NT2/D1 (cell line): ENCODE measurements at regions not wholly inside any gene's neighbourhood (a gene's known extent, or its start where the extent isn't known, plus 50 kb on each side); places are given as distances from the start of the nearest gene placed in this dataset.

Experiments
- DNase-seq: peaks from one replicate; pipeline ENCODE4 v3.0.0-alpha.2; 2011; ENCODE audit warnings: low read depth, low spot score
- H3K27me3 ChIP-seq: 2 replicates; pipeline ENCODE4 v1.6.0; 2011; ENCODE audit warnings: mild to moderate bottlenecking; ENCODE audit not compliant: insufficient read length, insufficient read depth
- H3K36me3 ChIP-seq: 2 replicates; pipeline ENCODE4 v1.6.1; 2011; ENCODE audit warnings: mild to moderate bottlenecking, low read length, mixed read lengths; ENCODE audit not compliant: insufficient read depth, insufficient read length
- H3K4me1 ChIP-seq: 2 replicates; pipeline ENCODE4 v1.5.1; 2011; ENCODE audit not compliant: insufficient read depth, insufficient read length
- H3K4me3 ChIP-seq: 2 replicates; pipeline ENCODE4 v1.5.1; 2011; ENCODE audit warnings: low read depth; ENCODE audit not compliant: insufficient read length
- H3K9ac ChIP-seq: 2 replicates; pipeline ENCODE4 v1.6.0; 2011; ENCODE audit warnings: low read depth; ENCODE audit not compliant: insufficient read length
- H3K9me3 ChIP-seq: 2 replicates; pipeline ENCODE4 v1.5.1; 2011; ENCODE audit warnings: mild to moderate bottlenecking, low read length; ENCODE audit not compliant: insufficient read depth
- SUZ12 ChIP-seq: IDR thresholded peaks from 2 replicates; pipeline ENCODE4 v1.6.1; 2011; ENCODE audit not compliant: insufficient read length, insufficient read depth; ENCODE audit errors: extremely low read depth
- YY1 ChIP-seq: IDR thresholded peaks from 2 replicates; pipeline ENCODE4 v1.6.1; 2011; ENCODE audit not compliant: insufficient read length, insufficient read depth
- ZNF274 ChIP-seq: IDR thresholded peaks from 2 replicates; pipeline ENCODE4 v1.6.1; 2011; ENCODE audit warnings: mild to moderate bottlenecking, low read depth, low read length

DNA sequence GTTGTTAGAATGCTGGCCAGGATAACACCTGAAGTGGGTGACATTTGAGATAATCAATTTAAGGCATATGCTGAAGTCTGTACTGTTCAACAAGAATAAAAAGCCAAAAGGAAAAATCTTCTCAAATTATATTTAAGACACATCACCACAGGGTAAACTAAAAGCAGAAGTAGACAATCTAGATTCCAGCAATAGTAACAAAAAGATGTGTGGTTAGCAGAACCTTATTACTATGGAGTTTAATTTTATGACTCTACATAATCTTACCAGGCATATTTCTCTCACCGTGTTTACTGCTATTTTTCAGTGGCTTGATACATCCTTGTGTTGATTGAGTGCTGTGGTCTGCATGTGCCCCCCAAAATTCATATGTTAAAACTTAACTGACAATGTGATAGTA lies 300.4 kb upstream of the ZP4 start:
- Histone ChIP-seq H3K4me3 (no peak overlapping the region), H3K36me3 (no peaks in the 10 kb centered on the region), H3K9me3 (no peaks in the 10 kb centered on the region), H3K4me1 (no peaks in the 10 kb centered on the region), H3K9ac (no peak overlapping the region), H3K27me3 (no peaks in the 10 kb centered on the region)
- no peak for DNase-seq
- TF ChIP-seq SUZ12, result no peak
- no peak for TF ChIP-seq YY1
- no peak for TF ChIP-seq ZNF274

DNA sequence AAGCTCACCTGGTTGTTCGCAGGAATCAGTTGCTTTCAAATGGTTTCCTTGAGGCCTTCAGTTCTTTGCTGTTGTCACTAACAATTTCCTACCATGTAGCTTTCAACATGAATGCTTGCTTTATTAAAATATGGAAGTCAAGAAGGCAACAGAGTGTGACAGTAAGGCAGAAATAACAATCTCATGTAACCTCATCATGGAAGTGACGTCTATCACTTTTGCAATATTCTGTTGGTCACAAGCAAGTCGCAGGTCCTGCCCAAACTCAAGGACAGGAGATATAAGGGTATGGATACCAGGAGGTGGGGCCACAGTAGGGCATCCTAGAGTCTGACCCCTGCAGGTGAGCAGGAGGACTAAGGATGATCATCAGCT lies 296.8 kb upstream of the ZP4 start:
- no peaks in the 10 kb centered on the region for H3K36me3 ChIP-seq
- no peaks in the 10 kb centered on the region for H3K4me1 ChIP-seq
- no peak overlapping the region for H3K4me3 ChIP-seq
- DNase-seq, result no peak
- no peak overlapping the region for H3K9ac ChIP-seq
- H3K27me3 ChIP-seq, result no peaks in the 10 kb centered on the region
- H3K9me3 ChIP-seq, result no peaks in the 10 kb centered on the region
- TF ChIP-seq SUZ12, result no peak
- TF ChIP-seq ZNF274, result no peak
- no peak for TF ChIP-seq YY1

DNA sequence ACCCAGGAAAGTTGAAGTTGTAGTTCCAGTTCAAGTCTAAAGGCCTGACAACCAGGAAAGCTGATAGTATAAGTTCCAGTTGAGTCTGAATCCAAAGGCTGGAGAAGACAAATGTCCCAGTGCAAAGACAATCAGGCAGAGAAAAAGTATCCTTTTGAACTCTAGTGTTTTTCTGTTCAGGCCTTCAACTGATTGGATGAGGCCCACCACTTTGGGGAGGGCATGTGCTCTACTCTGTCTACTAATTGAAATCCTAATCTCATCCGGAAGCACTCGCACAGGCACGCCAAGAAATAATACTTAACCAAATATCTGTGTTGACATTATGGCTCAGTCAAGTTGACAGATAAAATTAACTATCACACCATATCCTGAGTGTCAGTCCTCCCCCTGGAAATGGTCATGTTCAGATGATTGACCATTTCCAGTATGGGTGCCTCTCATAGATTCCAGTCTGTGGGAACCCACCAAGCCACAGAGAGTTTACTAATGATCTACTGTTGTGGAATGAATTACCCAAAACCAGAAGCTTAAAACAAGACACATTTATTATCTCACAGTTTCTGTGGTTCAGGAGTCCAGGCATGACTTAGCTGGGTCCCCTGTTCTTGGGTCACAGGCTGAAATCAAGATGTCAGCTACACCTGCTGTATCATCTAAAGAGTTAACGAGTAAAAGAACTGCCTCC lies 296.3 kb upstream of the ZP4 start:
- no peak overlapping the region for H3K9ac ChIP-seq
- H3K36me3 ChIP-seq, result no peaks in the 10 kb centered on the region
- DNase-seq, result no peak
- TF ChIP-seq SUZ12 (no peak), YY1 (no peak), ZNF274 (no peak)
- no peak overlapping the region for H3K4me3 ChIP-seq
- no peaks in the 10 kb centered on the region for H3K4me1 ChIP-seq
- no peaks in the 10 kb centered on the region for H3K9me3 ChIP-seq
- no peaks in the 10 kb centered on the region for H3K27me3 ChIP-seq

DNA sequence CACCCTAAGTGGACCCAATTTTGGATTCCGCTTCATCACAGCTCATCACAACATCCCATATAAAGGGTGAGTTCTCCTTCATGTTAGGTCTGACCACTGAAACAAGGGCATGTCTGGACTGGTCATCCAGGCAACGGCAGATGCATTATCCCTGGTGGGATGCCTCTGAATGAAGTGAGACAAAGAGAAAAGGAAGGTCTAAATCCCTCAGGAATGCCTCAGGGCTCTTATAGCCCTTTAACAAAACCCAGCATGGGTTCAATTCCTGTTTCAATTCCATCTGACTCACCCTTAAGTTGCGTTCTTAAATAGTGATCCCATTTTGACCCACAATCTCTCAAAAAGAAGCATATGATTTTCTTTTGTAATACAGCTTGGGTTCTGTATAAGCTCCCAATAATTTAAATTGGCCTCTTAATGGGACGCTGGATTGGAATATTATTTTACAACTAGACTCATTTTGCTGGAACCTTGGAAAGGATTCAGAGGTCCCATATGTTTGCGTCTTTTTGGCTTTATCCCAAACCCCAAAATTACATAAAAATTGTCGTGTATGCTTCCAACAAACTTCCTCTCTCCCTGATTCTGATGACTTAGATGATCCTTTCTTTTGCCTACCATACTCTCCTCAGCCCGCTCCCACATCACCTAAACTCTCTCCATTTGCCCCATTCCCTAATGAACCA lies 287.4 kb upstream of the ZP4 start:
- no peak overlapping the region for H3K9ac ChIP-seq
- no peaks in the 10 kb centered on the region for H3K27me3 ChIP-seq
- H3K36me3 ChIP-seq, result no peaks in the 10 kb centered on the region
- no peak for TF ChIP-seq SUZ12
- no peak for TF ChIP-seq YY1
- no peak for TF ChIP-seq ZNF274
- no peak overlapping the region for H3K4me3 ChIP-seq
- peak; percentile 46 for DNase-seq
- H3K4me1 ChIP-seq, result no peaks in the 10 kb centered on the region
- peaks cover 4% of the 10 kb centered on the region; the same call in 1 of the 2 replicates for H3K9me3 ChIP-seq

DNA sequence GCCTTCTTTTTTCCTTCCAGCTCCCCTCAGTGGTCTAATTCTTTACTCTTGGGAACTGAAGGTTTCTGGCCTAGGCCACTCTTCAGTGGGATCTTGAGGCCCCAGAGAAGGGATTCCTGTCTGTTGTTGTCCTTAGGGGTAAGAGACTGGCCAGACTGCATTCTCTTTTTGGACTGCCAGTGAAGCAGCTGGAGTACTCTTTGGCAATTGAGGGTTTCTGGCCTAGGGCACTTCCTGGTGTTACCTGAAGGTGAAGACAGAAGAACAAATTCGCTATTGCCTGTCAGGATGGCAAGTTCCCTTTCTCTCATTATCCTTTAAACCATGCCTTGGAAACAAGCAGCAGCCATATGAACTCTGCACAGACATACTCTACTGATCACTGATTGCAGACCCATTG lies 286.6 kb upstream of the ZP4 start:
- no peaks in the 10 kb centered on the region for H3K4me1 ChIP-seq
- H3K4me3 ChIP-seq, result no peak overlapping the region
- no peak for DNase-seq
- no peak overlapping the region for H3K9ac ChIP-seq
- H3K27me3 ChIP-seq, result no peaks in the 10 kb centered on the region
- no peaks in the 10 kb centered on the region for H3K36me3 ChIP-seq
- H3K9me3 ChIP-seq, result peaks cover 4% of the 10 kb centered on the region; the same call in 1 of the 2 replicates
- TF ChIP-seq YY1 (no peak), SUZ12 (no peak), ZNF274 (no peak)

DNA sequence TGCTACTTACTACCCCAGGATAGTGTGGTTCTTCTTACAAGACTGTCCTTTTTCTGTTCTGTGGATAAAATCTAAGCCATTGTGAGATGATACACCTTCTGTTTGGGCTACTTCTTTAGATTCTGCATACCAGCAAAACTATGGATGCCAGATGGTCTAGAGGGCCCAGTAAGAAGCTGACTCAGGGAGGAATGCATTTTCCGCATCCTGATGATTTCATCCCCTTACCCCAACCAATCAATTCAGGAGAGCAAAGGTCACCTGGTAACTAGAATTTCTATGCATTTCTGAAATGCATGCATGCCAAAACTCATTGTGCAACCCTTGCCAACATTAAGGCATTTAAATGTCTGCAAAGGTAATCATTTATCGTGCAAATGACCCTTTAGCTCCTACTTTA lies 285.7 kb upstream of the ZP4 start:
- Histone ChIP-seq H3K36me3 (no peaks in the 10 kb centered on the region), H3K4me1 (no peaks in the 10 kb centered on the region), H3K9ac (no peak overlapping the region), H3K4me3 (no peak overlapping the region), H3K9me3 (peaks cover 4% of the 10 kb centered on the region; the same call in 1 of the 2 replicates), H3K27me3 (no peaks in the 10 kb centered on the region)
- TF ChIP-seq ZNF274 (no peak), YY1 (no peak), SUZ12 (no peak)
- peak; percentile 15 for DNase-seq

DNA sequence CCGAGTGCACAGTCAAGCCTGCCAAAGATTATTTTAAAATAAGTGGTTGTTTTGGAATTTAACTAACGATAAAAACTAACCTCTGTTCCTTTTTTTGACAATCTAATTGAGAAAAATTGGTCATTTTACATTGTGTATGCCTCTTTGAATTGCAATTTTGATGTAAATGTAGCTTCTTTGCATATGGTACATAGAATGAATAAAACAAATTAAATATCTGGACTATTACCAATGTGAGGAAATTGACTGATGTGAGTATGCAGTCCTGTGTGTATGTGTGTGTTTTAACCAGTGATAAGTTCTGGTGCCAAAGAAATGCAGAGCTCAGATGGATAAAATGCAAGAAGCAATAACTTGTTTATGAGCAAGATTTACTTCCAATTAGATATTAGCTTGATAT lies 281.3 kb upstream of the ZP4 start:
- Histone ChIP-seq H3K27me3 (no peaks in the 10 kb centered on the region), H3K4me3 (no peak overlapping the region), H3K9me3 (peaks cover 4% of the 10 kb centered on the region; the same call in 1 of the 2 replicates), H3K4me1 (no peaks in the 10 kb centered on the region), H3K36me3 (no peaks in the 10 kb centered on the region), H3K9ac (no peak overlapping the region)
- DNase-seq, result no peak
- TF ChIP-seq ZNF274, result no peak
- no peak for TF ChIP-seq SUZ12
- TF ChIP-seq YY1, result no peak
